Stomach (tissue), 4 donors: ENCODE measurements at regions not wholly inside any gene's neighbourhood (a gene's known extent, or its start where the extent isn't known, plus 50 kb on each side); places are given as distances from the start of the nearest gene placed in this dataset.

ENCODE experiments used
- CTCF ChIP-seq, 7 experiments: fragments of 450-650 bp in 4 of 7; fragments of 200-600 bp in 3 of 7; sonication (generic) in 3 of 7; IDR thresholded peaks; one replicate each; pipeline ENCODE4 v1.5.1; 2016 to 2019; ENCODE audit warnings: antibody characterized with exemption in 7 of 7, control low read depth in 2 of 7, mild to moderate bottlenecking in 1 of 7
- POLR2A ChIP-seq, 4 donors: fragments of 450-650 bp; IDR thresholded peaks; one replicate each; pipeline ENCODE4 v1.6.1; 2016; ENCODE audit warnings: antibody characterized with exemption in 4 of 4, control low read depth in 2 of 4, mild to moderate bottlenecking in 1 of 4, moderate library complexity in 1 of 4
- POLR2AphosphoS5 ChIP-seq, 3 donors: sonication (generic); formaldehyde crosslinking; IDR thresholded peaks; one replicate each; pipeline ENCODE4 v1.6.1; 2016; ENCODE audit warnings: antibody characterized with exemption in 3 of 3

GRCh38 chr9:102867488-102867887 lies 127.6 kb upstream of the CYLC2 start:
- no peak for TF ChIP-seq POLR2AphosphoS5 (IDR thresholded peaks at IDR 0.05)
- no peak for TF ChIP-seq CTCF (IDR thresholded peaks at IDR 0.05)
- TF ChIP-seq POLR2A (IDR thresholded peaks at IDR 0.05): no peak
